ENCODE measurements at regions not wholly inside any gene's neighbourhood (a gene's known extent, or its start where the extent isn't known, plus 50 kb on each side); places are given as distances from the start of the nearest gene placed in this dataset.

- H3K4me1 Mint-ChIP-seq (ENCODE audit: low read depth, unreplicated experiment) = peaks cover 23% of the 10 kb centered on the region
- CTCF ChIA-PET = no interaction called here
- peaks cover 3% of the 10 kb centered on the region for H3K9me3 Mint-ChIP-seq (ENCODE audit: low read depth, unreplicated experiment)
- H3K4me3 Mint-ChIP-seq (ENCODE audit: low read depth, unreplicated experiment) = no peak overlapping the region
- BruUV-seq (replicated peaks) = no TSS peak
- no peak for TF ChIP-seq CTCF (IDR thresholded peaks at IDR 0.05; ENCODE audit: unreplicated experiment)
- H3K36me3 Mint-ChIP-seq (ENCODE audit: insufficient read depth, unreplicated experiment) = peaks cover 5% of the 10 kb centered on the region
- intact Hi-C loops (cut with micrococcal nuclease; ENCODE audit: unreplicated experiment) = no loop called here
- H3K27me3 Mint-ChIP-seq (ENCODE audit: unreplicated experiment) = no peaks in the 10 kb centered on the region
- DNase-seq = no peak
- H3K27ac Mint-ChIP-seq (ENCODE audit: unreplicated experiment) = no peak overlapping the region
Observed at GRCh38 chr2:150374492-150374891, 113.0 kb downstream of the RND3 start.

- CTCF ChIA-PET = no interaction called here
- Mint-ChIP-seq H3K4me3 (ENCODE audit: low read depth, unreplicated experiment) (no peak overlapping the region), H3K27ac (ENCODE audit: unreplicated experiment) (no peak overlapping the region), H3K27me3 (ENCODE audit: unreplicated experiment) (no peaks in the 10 kb centered on the region), H3K4me1 (ENCODE audit: low read depth, unreplicated experiment) (peaks cover 23% of the 10 kb centered on the region), H3K9me3 (ENCODE audit: low read depth, unreplicated experiment) (peaks cover 3% of the 10 kb centered on the region), H3K36me3 (ENCODE audit: insufficient read depth, unreplicated experiment) (peaks cover 5% of the 10 kb centered on the region)
- no peak for DNase-seq
- TF ChIP-seq CTCF (IDR thresholded peaks at IDR 0.05; ENCODE audit: unreplicated experiment) = no peak
- intact Hi-C loops (cut with micrococcal nuclease; ENCODE audit: unreplicated experiment) = no loop called here
- no TSS peak for BruUV-seq (replicated peaks)
Observed at GRCh38 chr2:150373374-150373773, 114.1 kb downstream of the RND3 start.

GRCh38 chr2:150371044-150371818 lies 116.2 kb downstream of the RND3 start:
- H3K27ac Mint-ChIP-seq (ENCODE audit: unreplicated experiment) = peak overlapping the region; percentile 30

GRCh38 chr2:150370561-150370960 lies 116.9 kb downstream of the RND3 start:
- DNase-seq = peak; percentile 5
- H3K4me3 Mint-ChIP-seq (ENCODE audit: low read depth, unreplicated experiment) = no peak overlapping the region
- no peaks in the 10 kb centered on the region for H3K27me3 Mint-ChIP-seq (ENCODE audit: unreplicated experiment)
- peak overlapping the region; percentile 53 for H3K27ac Mint-ChIP-seq (ENCODE audit: unreplicated experiment)
- BruUV-seq (replicated peaks) = no TSS peak
- H3K36me3 Mint-ChIP-seq (ENCODE audit: insufficient read depth, unreplicated experiment) = peaks cover 5% of the 10 kb centered on the region
- intact Hi-C loops (cut with micrococcal nuclease; ENCODE audit: unreplicated experiment) = no loop called here
- CTCF ChIA-PET = no interaction called here
- no peak for TF ChIP-seq CTCF (IDR thresholded peaks at IDR 0.05; ENCODE audit: unreplicated experiment)
- peaks cover 23% of the 10 kb centered on the region for H3K4me1 Mint-ChIP-seq (ENCODE audit: low read depth, unreplicated experiment)
- H3K9me3 Mint-ChIP-seq (ENCODE audit: low read depth, unreplicated experiment) = peaks cover 3% of the 10 kb centered on the region

More at GRCh38 chr2:150371044-150371818, 116.2 kb downstream of the RND3 start:
- DNase-seq = peak; percentile 6
- Mint-ChIP-seq H3K36me3 (ENCODE audit: insufficient read depth, unreplicated experiment) (peaks cover 5% of the 10 kb centered on the region), H3K27me3 (ENCODE audit: unreplicated experiment) (no peaks in the 10 kb centered on the region), H3K4me1 (ENCODE audit: low read depth, unreplicated experiment) (peaks cover 23% of the 10 kb centered on the region), H3K4me3 (ENCODE audit: low read depth, unreplicated experiment) (no peak overlapping the region), H3K9me3 (ENCODE audit: low read depth, unreplicated experiment) (peaks cover 3% of the 10 kb centered on the region)
- CTCF ChIA-PET = no interaction called here
- BruUV-seq (replicated peaks) = no TSS peak
- intact Hi-C loops (cut with micrococcal nuclease; ENCODE audit: unreplicated experiment) = no loop called here
- no peak for TF ChIP-seq CTCF (IDR thresholded peaks at IDR 0.05; ENCODE audit: unreplicated experiment)

Measured in Calu3 (cell line).